GM23338 (cell line): ENCODE measurements at regions not wholly inside any gene's neighbourhood (a gene's known extent, or its start where the extent isn't known, plus 50 kb on each side); places are given as distances from the start of the nearest gene placed in this dataset.

ENCODE experiments used
- ATAC-seq: fragments of 200-7000 bp; cut with Tn5 transposase; 3 replicates; pipeline ENCODE4 v1.9.1; 2020
- DNase-seq: peaks from one replicate; pipeline ENCODE4 v3.0.0-alpha.2; 2015; ENCODE audit warnings: low spot score
- H2AFZ ChIP-seq: fragments of 200-600 bp; sonication (generic); 2 replicates; pipeline ENCODE4 v1.8.0; 2016; ENCODE audit warnings: antibody characterized with exemption, mild to moderate bottlenecking, moderate library complexity
- H3F3A ChIP-seq: fragments of 200-600 bp; sonication (generic); replicated peaks from 2 replicates; pipeline ENCODE4 v1.8.0; 2017; ENCODE audit warnings: antibody characterized with exemption, mixed run types, low read depth
- H3K27ac ChIP-seq: fragments of 200-600 bp; sonication (generic); 2 replicates; pipeline ENCODE4 v1.6.1; 2016; ENCODE audit warnings: low read depth
- H3K27me3 ChIP-seq: fragments of 200-600 bp; sonication (generic); 2 replicates; pipeline ENCODE4 v1.8.0; 2016; ENCODE audit warnings: mild to moderate bottlenecking, mixed run types, moderate library complexity; ENCODE audit not compliant: insufficient read depth
- H3K36me3 ChIP-seq: fragments of 200-600 bp; sonication (generic); 2 replicates; pipeline ENCODE4 v1.8.0; 2016; ENCODE audit warnings: mild to moderate bottlenecking; ENCODE audit not compliant: insufficient read depth
- H3K4me1 ChIP-seq: fragments of 200-600 bp; sonication (generic); 2 replicates; pipeline ENCODE4 v1.8.0; 2016; ENCODE audit warnings: mild to moderate bottlenecking, moderate library complexity; ENCODE audit not compliant: insufficient read depth
- H3K4me2 ChIP-seq: fragments of 200-600 bp; sonication (generic); 2 replicates; pipeline ENCODE4 v1.7.1; 2017; ENCODE audit warnings: mixed run types
- H3K4me3 ChIP-seq: fragments of 200-600 bp; sonication (generic); 2 replicates; pipeline ENCODE4 v1.6.1; 2016; ENCODE audit warnings: mixed run types
- H3K79me2 ChIP-seq: fragments of 200-600 bp; sonication (generic); replicated peaks from 2 replicates; pipeline ENCODE4 v1.8.0; 2017; ENCODE audit warnings: mild to moderate bottlenecking; ENCODE audit not compliant: insufficient read depth
- H3K9me2 ChIP-seq: fragments of 200-600 bp; sonication (generic); 2 replicates; pipeline ENCODE4 v1.8.0; 2017; ENCODE audit not compliant: insufficient read depth
- H4K20me1 ChIP-seq: fragments of 200-600 bp; sonication (generic); replicated peaks from 2 replicates; pipeline ENCODE4 v1.8.0; 2017; ENCODE audit warnings: mild to moderate bottlenecking; ENCODE audit not compliant: insufficient read depth
- H3K27ac Mint-ChIP-seq: 2 replicates; pipeline ENCODE4 v1.8.0; 2020; ENCODE audit warnings: inconsistent platforms, mild to moderate bottlenecking, moderate library complexity, mixed read lengths
- H3K27me3 Mint-ChIP-seq: 3 replicates; pipeline ENCODE4 v1.8.0; 2022; ENCODE audit warnings: low read depth, mild to moderate bottlenecking, moderate library complexity, mixed read lengths, inconsistent platforms; ENCODE audit not compliant: insufficient read depth, poor library complexity
- H3K36me3 Mint-ChIP-seq: 3 replicates; pipeline ENCODE4 v1.8.0; 2021; ENCODE audit warnings: low read depth, mild to moderate bottlenecking, inconsistent platforms, moderate library complexity, mixed read lengths
- H3K4me1 Mint-ChIP-seq: 3 replicates; pipeline ENCODE4 v1.8.0; 2020; ENCODE audit warnings: mild to moderate bottlenecking, inconsistent platforms, mixed read lengths
- H3K4me3 Mint-ChIP-seq: 3 replicates; pipeline ENCODE4 v1.8.0; 2021; ENCODE audit warnings: moderate library complexity, mild to moderate bottlenecking, inconsistent platforms, mixed read lengths
- H3K9me3 Mint-ChIP-seq: 3 replicates; pipeline ENCODE4 v1.8.0; 2020; ENCODE audit warnings: moderate library complexity, mild to moderate bottlenecking, inconsistent platforms, mixed read lengths
- CREB1 ChIP-seq: fragments of 250-450 bp; sonication (Bioruptor Pico); IDR thresholded peaks from 2 replicates; pipeline ENCODE4 v1.5.0; 2020; ENCODE audit warnings: low read depth, mild to moderate bottlenecking, moderate library complexity
- CTCF ChIP-seq, 2 experiments: fragments of 200-600 bp in 1 of 2; sonication (generic) in 1 of 2; conservative IDR thresholded peaks; 2 replicates each; pipeline versions ENCODE4 v1.5.1 to v1.6.1; 2016 to 2017; ENCODE audit warnings: antibody characterized with exemption in 2 of 2, low read depth in 2 of 2, mild to moderate bottlenecking in 2 of 2, moderate library complexity in 1 of 2
- ETS1 ChIP-seq: IDR thresholded peaks from 2 replicates; pipeline ENCODE4 v1.6.1; 2016; ENCODE audit warnings: antibody characterized with exemption
- EZH2 ChIP-seq: fragments of 200-600 bp; sonication (generic); IDR thresholded peaks from one replicate; pipeline ENCODE4 v1.8.0; 2017; ENCODE audit warnings: antibody characterized with exemption, mild to moderate bottlenecking, low read depth; ENCODE audit not compliant: unreplicated experiment
- EZH2phosphoT487 ChIP-seq: fragments of 200-600 bp; sonication (generic); IDR thresholded peaks from one replicate; pipeline ENCODE4 v1.8.1; 2018; ENCODE audit warnings: antibody characterized with exemption; ENCODE audit not compliant: unreplicated experiment
- JUNB ChIP-seq: IDR thresholded peaks from one replicate; pipeline ENCODE4 v1.6.1; 2016; ENCODE audit warnings: antibody characterized with exemption; ENCODE audit not compliant: unreplicated experiment
- POLR2AphosphoS5 ChIP-seq: IDR thresholded peaks from 2 replicates; pipeline ENCODE4 v1.6.1; 2016; ENCODE audit warnings: antibody characterized with exemption, low read depth
- REST ChIP-seq: IDR thresholded peaks from one replicate; pipeline ENCODE4 v1.6.1; 2018; ENCODE audit warnings: antibody characterized with exemption; ENCODE audit not compliant: unreplicated experiment
- STAT1 ChIP-seq: IDR thresholded peaks from one replicate; pipeline ENCODE4 v1.6.1; 2016; ENCODE audit warnings: antibody characterized with exemption; ENCODE audit not compliant: unreplicated experiment
- ZNF114 ChIP-seq: fragments of 250-450 bp; sonication (Bioruptor Pico); IDR thresholded peaks from 2 replicates; pipeline ENCODE4 v1.5.0; 2020; ENCODE audit warnings: mild to moderate bottlenecking, moderate library complexity
- ZNF331 ChIP-seq: fragments of 250-450 bp; sonication (Bioruptor Pico); IDR thresholded peaks from 2 replicates; pipeline ENCODE4 v1.5.0; 2020; ENCODE audit warnings: low read depth, mild to moderate bottlenecking, moderate library complexity

DNA sequence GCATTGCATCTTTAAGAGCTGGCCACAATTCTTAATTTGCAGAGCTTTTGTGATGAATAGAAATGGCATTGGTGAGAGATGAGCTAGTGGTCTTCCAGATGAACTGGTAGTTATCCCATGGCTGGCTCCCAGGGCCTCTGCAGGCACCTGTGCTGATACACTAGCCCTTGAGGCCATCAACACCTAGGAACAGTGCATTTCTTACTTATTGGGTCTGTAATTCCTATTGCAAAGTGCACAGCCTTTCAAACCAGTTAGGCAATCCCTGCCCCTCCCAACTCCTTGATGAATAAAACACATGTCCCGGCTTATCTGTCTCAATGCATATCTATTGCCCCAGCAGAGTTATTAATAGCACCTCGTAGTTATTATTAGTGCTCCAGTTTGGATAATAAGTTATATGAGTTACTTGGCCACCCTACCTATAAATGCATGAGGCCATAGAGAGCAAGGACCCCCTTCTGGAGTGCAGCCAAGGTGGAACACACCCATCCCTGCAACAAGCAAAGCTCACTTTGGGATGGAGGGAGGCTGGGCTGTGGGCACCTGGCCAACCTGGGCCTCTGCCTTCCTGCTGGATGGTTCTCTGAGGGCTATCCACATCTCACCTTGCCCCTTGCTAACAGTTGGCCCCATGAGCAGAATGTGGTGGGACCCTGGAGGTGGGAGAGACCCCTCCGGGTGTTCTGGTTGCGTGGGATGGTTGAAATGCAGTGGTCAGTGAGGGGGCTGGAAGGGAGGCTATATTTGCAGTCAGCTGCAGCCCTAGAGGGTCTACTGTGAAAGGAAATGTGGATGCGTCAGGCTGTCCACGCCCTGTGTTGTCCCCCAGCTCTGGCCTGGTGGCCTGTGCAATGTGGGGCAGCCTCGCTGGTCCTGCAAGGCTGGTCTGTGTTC lies 455.9 kb upstream of the HS6ST1 start:
- TF ChIP-seq STAT1 (no peak), REST (no peak), EZH2phosphoT487 (no peak)
- Histone ChIP-seq H2AFZ (no peak overlapping the region), H3K27ac (no peak overlapping the region), H3K9me2 (0 out of 2 replicates have a peak, but pooled peaks cover 2% of the 10 kb centered on the region), H3K79me2 (no peaks in the 10 kb centered on the region), H3K4me2 (no peak overlapping the region), H3K27me3 (no peaks in the 10 kb centered on the region), H3K4me1 (peaks cover 9% of the 10 kb centered on the region), H3F3A (no peaks in the 10 kb centered on the region), H3K4me3 (no peak overlapping the region), H4K20me1 (no peaks in the 10 kb centered on the region), H3K36me3 (no peaks in the 10 kb centered on the region)
- ATAC-seq (no peak), DNase-seq (no peak)
- Mint-ChIP-seq H3K36me3 (no peaks in the 10 kb centered on the region), H3K4me3 (no peak overlapping the region), H3K4me1 (peaks cover 13% of the 10 kb centered on the region), H3K27ac (no peak overlapping the region), H3K9me3 (no peaks in the 10 kb centered on the region), H3K27me3 (peaks cover 2% of the 10 kb centered on the region)

DNA sequence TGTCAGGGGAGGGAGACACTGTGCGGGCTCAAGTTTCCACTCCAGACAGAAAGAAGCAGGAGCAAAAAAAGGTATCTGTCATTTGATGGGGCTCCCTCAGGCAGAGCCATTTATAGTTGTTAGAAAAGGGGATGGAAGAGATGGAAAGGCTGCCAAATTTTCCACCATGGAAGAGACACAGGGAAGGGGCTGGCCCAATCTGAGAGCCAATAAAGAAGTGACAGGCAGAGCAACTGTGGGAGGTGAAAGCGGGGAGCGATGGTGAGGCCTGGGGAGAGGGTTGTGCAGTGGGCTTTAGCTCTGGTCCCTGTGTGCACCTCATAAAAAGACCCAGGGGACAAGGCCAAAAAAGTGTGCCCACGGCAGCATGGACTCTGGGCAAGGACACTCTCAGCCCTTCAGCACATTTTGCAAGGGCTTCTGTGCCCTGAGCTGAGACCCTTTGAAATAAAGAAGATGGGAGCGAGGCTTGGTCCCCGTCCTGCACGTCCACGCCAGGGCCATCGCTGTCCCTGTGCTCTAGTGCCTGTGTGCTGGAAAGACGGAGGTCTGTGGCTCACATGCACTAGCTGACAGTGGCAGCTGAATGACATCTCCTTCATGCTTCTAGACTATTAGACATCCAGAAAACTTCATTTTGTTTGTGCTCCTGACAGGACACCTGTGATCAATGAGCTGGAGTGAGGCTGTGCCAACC lies 456.7 kb upstream of the HS6ST1 start:
- H3K4me1 Mint-ChIP-seq = peaks cover 13% of the 10 kb centered on the region
- H3K27me3 Mint-ChIP-seq = no peaks in the 10 kb centered on the region
- Histone ChIP-seq H3K4me3 (no peak overlapping the region), H3K27me3 (no peaks in the 10 kb centered on the region), H3F3A (no peaks in the 10 kb centered on the region), H3K36me3 (no peaks in the 10 kb centered on the region), H2AFZ (no peak overlapping the region), H3K9me2 (no peaks in the 10 kb centered on the region), H3K4me2 (no peak overlapping the region), H3K27ac (no peak overlapping the region), H3K4me1 (peaks cover 9% of the 10 kb centered on the region), H3K79me2 (no peaks in the 10 kb centered on the region), H4K20me1 (no peaks in the 10 kb centered on the region)
- ATAC-seq (no peak), DNase-seq (no peak)
- H3K36me3 Mint-ChIP-seq = no peaks in the 10 kb centered on the region
- H3K27ac Mint-ChIP-seq = no peak overlapping the region
- no peak overlapping the region for H3K4me3 Mint-ChIP-seq
- no peaks in the 10 kb centered on the region for H3K9me3 Mint-ChIP-seq
- no peak for TF ChIP-seq CTCF (conservative IDR thresholded peaks at IDR 0.05; ENCODE audit: low read depth in 2 of 2)
- TF ChIP-seq CREB1 (CRISPR knock-in tag) = no peak
- TF ChIP-seq ZNF114 (CRISPR knock-in tag) = no peak
- no peak for TF ChIP-seq POLR2AphosphoS5
- TF ChIP-seq EZH2phosphoT487 = no peak
- TF ChIP-seq EZH2 = no peak
- no peak for TF ChIP-seq JUNB
- no peak for TF ChIP-seq ETS1
- TF ChIP-seq ZNF331 = no peak
